Testis (tissue), 2 donors: ENCODE measurements at regions not wholly inside any gene's neighbourhood (a gene's known extent, or its start where the extent isn't known, plus 50 kb on each side); places are given as distances from the start of the nearest gene placed in this dataset.

ENCODE experiments used
- CTCF ChIP-seq, 3 experiments: fragments of 450-650 bp in 2 of 3; fragments of 200-600 bp in 1 of 3; sonication (generic) in 1 of 3; IDR thresholded peaks; one replicate each; pipeline ENCODE4 v1.5.1; 2016 to 2019; ENCODE audit warnings: antibody characterized with exemption in 3 of 3, mild to moderate bottlenecking in 2 of 3, moderate library complexity in 1 of 3
- POLR2A ChIP-seq: fragments of 450-650 bp; IDR thresholded peaks from one replicate; pipeline ENCODE4 v1.6.1; 2017; ENCODE audit warnings: antibody characterized with exemption, mild to moderate bottlenecking, moderate library complexity

- no peak for TF ChIP-seq CTCF (IDR thresholded peaks at IDR 0.05)
- TF ChIP-seq POLR2A, result no peak
These were observed 81.5 kb upstream of the VIPR2 start for GRCh38 chr7:159226011-159226702.
